GM12864 (cell line): ENCODE measurements at regions not wholly inside any gene's neighbourhood (a gene's known extent, or its start where the extent isn't known, plus 50 kb on each side); places are given as distances from the start of the nearest gene placed in this dataset.
"Not testable (repeated sequence)": the region's sequence is repeated elsewhere in the genome, so short reads cannot be mapped to it uniquely, and the experiment has no call there.

Source experiments
- DNase-seq: peaks from one replicate; pipeline ENCODE4 v3.0.0-alpha.2; 2011; ENCODE audit warnings: low read depth
- H3K4me3 ChIP-seq: 2 replicates; pipeline ENCODE4 v1.5.1; 2011; ENCODE audit warnings: mild to moderate bottlenecking, low read depth, low read length, control low read depth
- CTCF ChIP-seq: IDR thresholded peaks from 2 replicates; pipeline ENCODE4 v1.5.1; 2011; ENCODE audit warnings: low read depth, mild to moderate bottlenecking, moderate library complexity, low read length, control low read depth, inconsistent platforms; ENCODE audit errors: missing control alignments

DNA sequence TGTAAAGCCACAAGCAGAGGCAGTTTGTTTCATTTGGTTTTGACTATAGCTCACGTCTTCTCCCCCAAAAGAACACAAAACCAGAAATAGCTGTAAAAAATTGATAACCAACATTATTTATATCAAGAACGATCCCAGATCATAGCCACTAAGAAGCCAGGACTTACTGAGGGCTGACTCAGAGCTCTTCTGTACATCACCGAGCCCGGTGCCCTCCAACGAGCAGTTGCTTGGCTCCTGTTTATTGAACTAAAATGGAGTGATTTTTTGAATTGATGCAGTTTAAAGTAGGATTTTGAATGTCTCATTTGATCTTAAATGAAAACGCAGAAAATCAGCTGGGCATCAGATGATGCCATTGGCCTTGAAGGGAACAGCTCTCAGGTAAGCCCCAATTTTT, 343.3 kb downstream of the INSIG2 start:
- H3K4me3 ChIP-seq, result no peak overlapping the region
- no peak for TF ChIP-seq CTCF

GRCh38 chr2:118431165-118431517, 342.9 kb downstream of the INSIG2 start:
- H3K4me3 ChIP-seq, result no peak overlapping the region
- no peak for TF ChIP-seq CTCF
- no peak for DNase-seq

More for the DNA sequence above, 343.3 kb downstream of the INSIG2 start:
- no peak for DNase-seq

DNA sequence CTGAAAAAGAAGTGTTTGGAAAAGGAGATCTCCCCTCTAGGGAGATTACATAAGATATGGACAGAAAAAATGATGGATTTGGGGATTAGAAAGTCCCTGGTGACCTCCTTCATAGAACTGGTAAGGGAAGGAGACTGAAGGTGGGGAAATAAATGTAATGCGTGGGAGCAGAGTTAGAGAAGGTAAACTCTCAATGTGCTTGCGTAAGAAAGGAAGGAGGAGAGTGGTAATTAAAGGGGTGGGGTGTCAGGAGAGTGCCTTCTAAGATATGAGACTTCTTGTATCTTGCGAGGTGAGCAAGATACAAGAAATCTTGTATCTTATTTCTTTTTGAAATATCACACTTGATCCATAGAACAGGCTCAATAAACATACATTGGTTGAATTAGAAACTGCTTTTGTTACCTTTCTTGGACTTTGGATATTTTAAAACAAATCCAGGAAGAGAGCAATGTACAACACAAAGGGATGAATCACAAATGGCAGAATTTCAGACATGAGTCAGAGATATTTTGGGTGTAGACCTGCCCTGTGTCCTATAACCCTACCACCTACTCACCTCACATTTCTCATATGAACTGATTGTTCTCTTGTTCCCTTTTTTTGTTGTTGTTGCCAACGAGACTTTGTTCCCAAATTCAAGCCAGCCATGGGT, 342.4 kb downstream of the INSIG2 start:
- TF ChIP-seq CTCF, result no peak
- DNase-seq, result no peak
- no peak overlapping the region for H3K4me3 ChIP-seq

- no peak for DNase-seq
- no peak overlapping the region for H3K4me3 ChIP-seq
- no peak for TF ChIP-seq CTCF
These were observed 336.9 kb downstream of the INSIG2 start for GRCh38 chr2:118425191-118425590.

DNA sequence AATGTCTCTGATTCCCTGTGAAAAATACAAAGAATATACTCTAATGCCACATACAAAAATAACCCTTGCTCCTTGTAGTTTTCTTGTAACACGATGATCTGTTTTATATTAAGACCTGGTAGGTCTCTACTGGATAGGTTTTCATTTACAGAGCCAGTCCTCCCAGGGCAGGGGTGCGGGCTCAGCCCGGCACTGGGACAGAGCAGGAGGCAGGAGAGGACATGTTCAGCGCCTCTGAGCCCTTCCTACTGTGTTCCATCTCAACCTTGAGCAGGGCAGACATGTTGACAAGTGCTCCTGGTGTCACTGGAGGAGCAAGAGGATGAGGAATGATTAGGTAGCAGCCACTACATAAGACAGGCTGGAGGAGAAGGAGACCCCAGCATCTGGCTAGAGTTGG, 335.5 kb downstream of the INSIG2 start:
- no peak for TF ChIP-seq CTCF
- DNase-seq, result no peak
- H3K4me3 ChIP-seq, result no peak overlapping the region

GRCh38 chr2:118421648-118422047, 333.4 kb downstream of the INSIG2 start:
- no peak for DNase-seq
- TF ChIP-seq CTCF, result no peak
- H3K4me3 ChIP-seq, result no peak overlapping the region

- H3K4me3 ChIP-seq, result no peak overlapping the region
- no peak for DNase-seq
- TF ChIP-seq CTCF, result no peak
These were observed 329.3 kb downstream of the INSIG2 start for GRCh38 chr2:118417406-118418120.

- not testable (repeated sequence) for DNase-seq
These were observed 326.9 kb downstream of the INSIG2 start for GRCh38 chr2:118415186-118415585.

More at GRCh38 chr2:118415186-118415585, 326.9 kb downstream of the INSIG2 start:
- H3K4me3 ChIP-seq, result not testable (repeated sequence)
